ENCODE measurements at regions not wholly inside any gene's neighbourhood (a gene's known extent, or its start where the extent isn't known, plus 50 kb on each side); places are given as distances from the start of the nearest gene placed in this dataset.

DNA sequence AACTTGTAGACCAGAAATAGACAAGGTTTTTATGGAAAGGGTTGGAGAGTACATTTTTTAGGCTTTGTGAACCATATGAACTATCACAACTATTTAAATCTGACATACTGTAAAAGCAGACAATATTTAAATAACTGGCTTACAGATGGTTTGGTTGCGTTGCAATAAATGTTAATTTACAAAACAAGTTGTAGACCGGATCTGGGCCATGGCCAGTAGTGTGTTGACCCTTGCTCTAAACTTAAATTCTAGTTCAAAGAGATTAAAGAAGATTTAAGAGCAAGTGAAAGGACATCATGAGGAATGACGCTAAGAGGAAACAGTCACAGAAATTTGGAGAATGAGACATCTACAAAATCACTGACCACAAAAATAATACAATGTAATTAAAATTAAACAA, 652.7 kb downstream of the DCDC2C start:
- H3K4me3 ChIP-seq (ENCODE audit: low read depth, low read length), result no peak overlapping the region

DNA sequence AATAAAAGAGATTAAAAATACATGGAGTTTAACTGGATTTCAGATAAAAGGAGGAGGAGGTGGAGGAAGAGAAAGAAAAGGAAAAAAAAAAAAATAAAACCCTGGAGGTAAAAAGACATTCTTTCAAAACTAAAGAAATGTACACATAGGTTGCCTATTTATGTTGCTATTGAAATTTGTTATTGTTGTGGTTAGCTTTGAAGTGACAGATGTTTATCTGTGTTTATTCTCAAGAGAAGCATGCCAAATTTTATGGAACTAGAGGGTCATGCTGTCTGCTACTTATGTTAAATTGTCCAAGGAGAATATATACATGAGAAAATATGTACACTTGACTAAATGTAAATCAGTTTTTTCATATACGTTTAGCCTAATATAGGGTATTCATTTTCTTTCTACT, 653.2 kb downstream of the DCDC2C start:
- no peak overlapping the region for H3K4me3 ChIP-seq (ENCODE audit: low read depth, low read length)

DNA sequence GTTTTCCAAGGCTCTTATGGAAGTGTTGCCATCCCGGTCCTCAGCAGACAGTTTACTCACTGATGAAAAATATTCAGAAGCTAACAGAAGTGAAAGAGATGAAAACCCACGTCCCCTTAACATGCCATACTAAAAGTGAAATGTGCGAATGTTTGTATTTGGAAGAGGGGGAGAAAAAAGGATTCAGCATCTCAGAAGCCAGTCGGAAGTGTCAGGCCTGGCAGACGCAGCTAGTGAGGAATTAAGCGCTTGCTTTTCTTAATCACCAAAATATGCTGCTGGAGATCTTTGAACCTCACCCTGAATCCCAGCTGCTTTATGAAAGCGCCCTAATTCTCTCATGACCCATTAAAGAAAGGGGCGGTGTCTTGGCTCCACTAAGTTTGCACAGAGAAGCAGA, 653.7 kb downstream of the DCDC2C start:
- no peak overlapping the region for H3K4me3 ChIP-seq (ENCODE audit: low read depth, low read length)

GRCh38 chr2:4358837-4359236, 655.5 kb downstream of the DCDC2C start:
- H3K4me3 ChIP-seq (ENCODE audit: low read depth, low read length), result no peak overlapping the region

GRCh38 chr2:4368907-4369306, 665.5 kb downstream of the DCDC2C start:
- H3K4me3 ChIP-seq (ENCODE audit: low read depth, low read length), result no peak overlapping the region

- H3K4me3 ChIP-seq (ENCODE audit: low read depth, low read length), result no peak overlapping the region
Observed at GRCh38 chr2:4369826-4370419, 666.5 kb downstream of the DCDC2C start.

DNA sequence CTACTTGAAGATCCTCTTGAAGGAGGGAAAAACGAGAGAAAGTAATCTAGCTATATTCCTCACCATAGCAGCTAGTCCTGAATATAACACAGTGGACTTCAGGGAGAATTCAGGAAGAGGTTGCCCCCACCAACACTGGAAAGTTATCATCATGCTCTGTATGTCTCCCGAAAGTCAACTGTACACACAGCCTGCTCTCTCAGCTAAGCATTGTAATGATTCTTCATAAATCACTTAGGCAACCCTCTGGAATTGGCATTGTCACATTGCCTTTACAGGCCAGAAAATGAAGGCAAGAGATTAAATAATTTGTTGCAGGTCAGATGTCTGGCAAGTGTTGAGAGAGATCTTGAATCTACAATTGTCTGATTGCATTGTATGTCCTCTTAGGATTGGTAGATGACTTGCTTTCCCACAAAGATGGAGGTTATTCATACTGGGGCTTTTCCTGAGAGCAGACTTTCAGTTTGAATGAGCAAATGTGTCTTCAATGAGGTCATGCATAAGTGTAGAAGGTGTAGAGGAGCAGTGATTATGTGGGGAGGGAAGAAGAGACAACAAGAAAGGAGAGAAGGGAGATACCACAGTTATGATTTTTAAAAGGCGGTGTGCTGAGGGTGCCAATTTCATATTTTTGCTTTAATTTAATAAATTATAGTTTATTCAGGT, 667.2 kb downstream of the DCDC2C start:
- no peak overlapping the region for H3K4me3 ChIP-seq (ENCODE audit: low read depth, low read length)

DNA sequence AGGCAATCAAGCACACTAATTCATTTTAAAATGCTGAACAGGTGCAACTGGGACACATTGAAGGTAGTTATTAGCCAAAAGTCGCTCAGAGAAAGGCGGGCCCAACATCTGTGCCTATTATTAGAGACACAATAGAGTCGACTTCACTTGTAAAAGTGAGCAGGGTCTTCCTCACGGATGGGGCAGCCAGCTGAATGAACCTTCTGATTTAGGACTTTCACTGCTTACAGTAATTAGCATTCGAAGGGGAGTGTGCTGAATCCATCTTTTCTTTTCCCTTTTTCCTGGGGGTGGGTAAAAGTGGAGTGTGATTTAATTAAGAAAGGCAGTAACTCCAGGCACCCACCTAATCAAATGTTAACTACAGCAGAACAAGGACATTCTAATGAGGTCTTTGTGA, 677.7 kb downstream of the DCDC2C start:
- H3K4me3 ChIP-seq (ENCODE audit: low read depth, low read length), result no peak overlapping the region

DNA sequence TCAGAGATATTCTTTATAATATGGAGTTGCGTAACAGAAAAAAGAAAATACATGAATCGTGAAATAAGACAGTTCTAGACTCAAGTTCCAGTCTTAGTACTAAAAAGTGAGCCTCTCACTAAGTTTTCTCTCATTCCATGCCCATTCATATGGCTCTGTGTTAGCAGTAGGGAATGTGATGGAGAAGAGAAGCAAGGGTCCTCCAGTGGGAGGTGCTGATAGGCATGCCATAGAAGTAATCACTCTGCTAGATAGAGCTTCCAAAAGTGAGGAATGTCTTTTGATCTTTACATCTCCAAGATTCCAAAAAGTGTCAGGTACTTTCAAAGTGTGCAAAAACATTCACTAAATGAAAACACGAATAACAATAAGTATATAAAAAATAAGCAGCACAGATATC, 678.4 kb downstream of the DCDC2C start:
- H3K4me3 ChIP-seq (ENCODE audit: low read depth, low read length), result no peak overlapping the region

DNA sequence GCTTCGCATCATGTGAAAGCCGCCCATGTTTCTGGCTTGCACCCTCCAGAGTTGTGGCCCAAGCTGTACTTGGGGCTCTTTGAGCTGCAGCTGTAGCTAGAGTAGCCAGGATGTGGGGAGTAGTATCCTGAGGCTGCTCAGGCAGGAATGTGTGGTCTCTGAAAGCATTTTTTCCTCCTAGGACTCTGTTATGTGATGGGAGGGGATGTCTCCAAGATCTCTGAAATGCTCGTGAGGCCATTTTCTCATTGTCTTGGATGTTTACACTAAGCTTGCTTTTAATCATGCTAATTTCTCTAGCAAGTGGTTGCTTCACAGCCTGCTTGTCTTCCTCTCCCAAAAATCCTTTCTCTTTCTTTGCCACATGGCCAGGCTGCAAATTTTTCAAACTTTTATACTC, 687.6 kb downstream of the DCDC2C start:
- H3K4me3 ChIP-seq (ENCODE audit: low read depth, low read length), result no peak overlapping the region

GRCh38 chr2:4404363-4404762, 701.0 kb downstream of the DCDC2C start:
- no peak overlapping the region for H3K4me3 ChIP-seq (ENCODE audit: low read depth, low read length)

DNA sequence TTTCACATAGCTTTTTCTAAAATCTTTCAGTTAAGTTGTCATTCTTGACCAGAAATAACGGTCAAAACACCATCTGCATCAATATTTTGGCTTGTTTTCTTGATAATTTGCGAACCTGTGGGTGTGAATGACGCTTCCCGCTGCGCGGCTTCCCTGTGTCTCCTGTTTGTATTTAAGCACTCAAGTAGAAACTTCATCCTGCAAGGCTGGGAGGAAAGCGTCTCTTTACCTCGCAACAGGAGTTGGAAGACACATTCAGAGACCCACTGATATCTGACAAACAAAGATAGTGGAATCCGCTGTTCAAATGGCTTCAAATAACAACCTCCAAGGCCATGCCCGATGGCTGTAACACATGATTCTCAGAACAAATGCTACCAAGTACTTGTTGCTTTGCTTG, 704.9 kb downstream of the DCDC2C start:
- no peak overlapping the region for H3K4me3 ChIP-seq (ENCODE audit: low read depth, low read length)

- no peak overlapping the region for H3K4me3 ChIP-seq (ENCODE audit: low read depth, low read length)
Observed at GRCh38 chr2:4412637-4413187, 709.3 kb downstream of the DCDC2C start.

GRCh38 chr2:4415171-4415570, 711.8 kb downstream of the DCDC2C start:
- no peak overlapping the region for H3K4me3 ChIP-seq (ENCODE audit: low read depth, low read length)

- no peak overlapping the region for H3K4me3 ChIP-seq (ENCODE audit: low read depth, low read length)
Observed at GRCh38 chr2:4415810-4416413, 712.5 kb downstream of the DCDC2C start.

- no peak overlapping the region for H3K4me3 ChIP-seq (ENCODE audit: low read depth, low read length)
Observed at GRCh38 chr2:4416431-4416830, 713.1 kb downstream of the DCDC2C start.

DNA sequence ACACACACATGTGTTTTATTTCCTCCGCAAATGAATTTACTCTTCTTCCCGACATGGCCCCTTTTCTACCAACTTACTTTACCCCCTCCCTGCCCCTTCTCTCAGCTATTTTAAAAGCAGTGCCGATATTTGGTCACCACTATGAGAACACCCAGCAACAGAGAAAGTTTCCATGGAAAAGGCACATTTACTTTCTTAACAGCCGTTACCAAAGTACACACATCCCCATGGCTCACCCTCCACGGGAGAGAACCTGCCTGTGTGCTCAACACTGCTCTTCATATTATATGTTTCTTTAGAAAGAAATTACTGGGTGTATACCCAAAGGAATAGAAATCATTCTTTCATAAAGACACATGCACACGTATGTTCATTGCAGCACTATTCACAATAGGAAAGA, 714.4 kb downstream of the DCDC2C start:
- H3K4me3 ChIP-seq (ENCODE audit: low read depth, low read length), result no peak overlapping the region

DNA sequence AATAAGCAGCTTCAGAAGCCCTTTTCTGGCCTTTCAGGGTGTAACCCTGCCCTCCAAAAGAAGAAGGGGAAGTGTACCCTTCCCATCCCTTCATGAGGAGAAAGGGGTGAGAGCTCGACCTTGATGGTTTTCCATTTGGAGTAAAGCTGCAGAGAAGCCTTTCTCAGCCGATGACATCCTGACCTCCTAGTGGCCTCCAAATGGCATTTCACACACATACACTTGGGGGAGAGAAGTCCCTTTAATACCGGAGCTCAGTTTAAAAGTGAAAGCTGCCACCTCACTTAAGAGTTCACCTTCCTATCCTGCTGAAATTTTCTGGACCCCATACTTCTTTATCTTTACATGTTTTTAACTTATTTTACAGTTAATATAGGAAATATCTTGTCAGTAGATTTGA, 716.7 kb downstream of the DCDC2C start:
- no peak overlapping the region for H3K4me3 ChIP-seq (ENCODE audit: low read depth, low read length)

GRCh38 chr2:4424153-4424552, 720.8 kb downstream of the DCDC2C start:
- H3K4me3 ChIP-seq (ENCODE audit: low read depth, low read length), result no peak overlapping the region

DNA sequence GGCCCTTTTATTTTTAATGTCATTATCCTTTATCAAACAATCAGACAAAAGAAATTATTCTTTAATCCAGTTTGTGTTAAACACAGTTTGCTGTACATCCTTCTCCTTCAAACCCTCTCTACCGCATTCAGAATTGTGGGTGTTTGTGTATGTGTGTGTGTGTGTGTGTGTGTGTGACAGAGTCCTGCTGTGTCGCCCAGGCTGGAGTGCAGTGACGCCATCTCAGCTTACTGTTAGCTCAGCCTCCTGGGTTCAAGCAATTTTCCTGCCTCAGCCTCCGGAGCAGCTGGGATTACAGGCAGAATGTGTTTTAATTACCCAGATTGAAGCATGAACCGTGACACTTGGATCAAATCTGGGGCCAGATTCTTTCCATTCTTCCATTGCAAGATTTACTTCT, 723.7 kb downstream of the DCDC2C start:
- no peak overlapping the region for H3K4me3 ChIP-seq (ENCODE audit: low read depth, low read length)

DNA sequence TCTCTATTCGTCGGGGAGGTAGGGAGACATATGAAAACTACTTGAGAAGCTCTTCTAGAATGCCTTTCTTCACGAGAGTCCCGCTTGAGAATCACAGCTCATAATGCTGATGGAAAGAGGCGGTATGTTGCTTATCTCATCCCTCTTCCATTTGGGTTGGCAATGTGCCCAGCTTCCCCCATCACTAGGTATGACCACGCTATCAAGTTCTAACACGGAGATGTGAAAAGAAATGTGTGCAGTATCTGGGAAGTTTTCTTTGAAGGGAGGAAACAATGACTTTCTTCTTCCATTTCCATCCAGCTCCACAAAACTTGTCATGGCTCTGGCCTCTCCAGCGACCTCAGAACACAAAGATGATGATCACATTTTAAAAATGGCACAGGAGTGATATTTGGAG, 742.4 kb downstream of the DCDC2C start:
- no peak overlapping the region for H3K4me3 ChIP-seq (ENCODE audit: low read depth, low read length)

DNA sequence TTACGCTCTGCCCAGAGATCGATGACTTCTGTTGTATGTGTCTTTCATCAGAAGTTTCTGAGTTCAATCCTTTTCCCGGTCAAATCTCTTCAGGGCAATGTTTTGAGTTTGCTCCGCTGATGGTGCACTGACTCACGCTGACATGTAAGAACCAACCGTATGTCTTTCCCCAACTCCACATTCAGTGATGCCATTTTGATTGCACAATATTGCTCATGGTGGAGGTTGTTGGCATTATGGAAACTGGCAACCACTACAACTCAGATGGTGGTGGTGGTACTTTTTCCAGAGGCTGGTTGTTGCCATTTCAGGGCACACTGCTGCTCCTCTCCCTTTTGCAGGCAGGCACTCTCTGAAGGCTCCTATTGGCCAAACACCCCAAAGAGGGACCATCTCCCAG, 751.5 kb downstream of the DCDC2C start:
- H3K4me3 ChIP-seq (ENCODE audit: low read depth, low read length), result no peak overlapping the region
